ENCODE measurements at regions not wholly inside any gene's neighbourhood (a gene's known extent, or its start where the extent isn't known, plus 50 kb on each side); places are given as distances from the start of the nearest gene placed in this dataset.

DNA sequence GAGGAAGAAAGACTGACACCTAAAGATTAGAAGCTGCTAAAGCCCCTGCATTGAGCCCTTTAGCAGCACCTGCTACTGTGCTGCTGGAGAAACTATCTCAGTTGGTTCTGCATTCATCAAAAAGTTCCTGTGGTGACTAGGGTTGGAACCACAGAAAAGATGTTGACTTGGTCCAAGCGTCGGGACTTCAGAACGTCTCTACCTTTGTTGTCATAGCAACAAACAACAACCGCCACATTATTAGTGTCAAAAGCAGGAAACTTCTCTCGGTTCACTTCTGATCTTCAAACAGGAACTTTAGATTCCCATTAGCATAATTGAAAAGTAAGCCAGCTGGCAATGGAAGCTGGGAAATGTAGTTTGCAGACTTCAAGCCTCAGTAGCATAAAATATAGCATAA, 368.0 kb downstream of the SEC23A start:
- no peak for DNase-seq (ENCODE audit: low read depth, low spot score)
- no peaks in the 10 kb centered on the region for H3K27me3 ChIP-seq (ENCODE audit: insufficient read depth, insufficient read length)
- no peak for TF ChIP-seq ZNF274 (IDR thresholded peaks at IDR 0.05; ENCODE audit: low read depth, low read length)
- TF ChIP-seq YY1 (IDR thresholded peaks at IDR 0.05; ENCODE audit: insufficient read depth, insufficient read length): no peak
- TF ChIP-seq SUZ12 (IDR thresholded peaks at IDR 0.05; ENCODE audit: extremely low read depth, insufficient read depth, insufficient read length): no peak

DNA sequence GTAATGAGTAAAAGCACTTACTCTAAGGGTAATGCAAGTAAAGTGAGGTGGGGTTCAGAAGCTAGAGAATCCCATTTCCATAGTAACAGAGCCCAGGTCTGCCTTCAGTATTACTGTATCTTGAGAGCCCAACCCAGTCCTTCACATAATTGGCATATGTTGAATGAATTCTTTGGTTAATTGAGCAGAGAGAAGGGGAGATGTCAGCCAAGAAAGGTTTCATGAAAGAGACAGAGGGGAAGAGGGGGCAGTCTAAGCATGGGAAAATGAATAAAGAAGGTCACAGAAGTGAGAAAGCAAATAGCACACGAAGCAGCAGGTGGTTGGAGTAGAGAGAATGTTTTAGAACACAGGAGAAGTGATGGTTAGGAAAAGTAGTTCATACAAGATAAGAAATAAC, 371.1 kb downstream of the SEC23A start:
- no peaks in the 10 kb centered on the region for H3K27me3 ChIP-seq (ENCODE audit: insufficient read depth, insufficient read length)

More for the DNA sequence above, 368.0 kb downstream of the SEC23A start:
- H3K9ac ChIP-seq (ENCODE audit: insufficient read length, low read depth): no peak overlapping the region
- no peak overlapping the region for H3K4me3 ChIP-seq (ENCODE audit: insufficient read length, low read depth)
- H3K4me1 ChIP-seq (ENCODE audit: insufficient read depth, insufficient read length): no peaks in the 10 kb centered on the region
- H3K9me3 ChIP-seq (ENCODE audit: insufficient read depth, low read length): 0 out of 2 replicates have a peak, but pooled peaks cover 7% of the 10 kb centered on the region
- H3K36me3 ChIP-seq (ENCODE audit: insufficient read depth, insufficient read length, low read length): no peaks in the 10 kb centered on the region

DNA sequence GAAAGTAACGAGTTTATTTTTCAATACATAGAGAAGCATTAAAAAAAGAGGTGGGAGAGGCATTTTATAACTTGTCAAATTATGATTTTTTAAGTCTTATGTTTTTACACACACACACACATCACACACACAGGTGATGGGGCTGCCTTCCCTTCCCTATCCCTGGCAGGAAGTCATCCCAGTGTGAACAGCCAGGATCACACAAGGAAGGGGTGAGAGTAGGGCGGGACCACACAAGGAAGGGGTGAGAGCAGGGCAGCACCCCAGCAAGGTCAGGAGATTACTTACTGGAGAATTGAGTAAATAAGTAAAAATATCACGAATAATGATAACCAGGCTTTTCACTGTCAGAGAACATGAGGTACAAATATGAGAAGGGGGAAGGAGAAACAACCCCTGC, 372.6 kb downstream of the SEC23A start:
- H3K9ac ChIP-seq (ENCODE audit: insufficient read length, low read depth): no peak overlapping the region
- H3K36me3 ChIP-seq (ENCODE audit: insufficient read depth, insufficient read length, low read length): no peaks in the 10 kb centered on the region
- H3K9me3 ChIP-seq (ENCODE audit: insufficient read depth, low read length): 0 out of 2 replicates have a peak, but pooled peaks cover 7% of the 10 kb centered on the region
- TF ChIP-seq SUZ12 (IDR thresholded peaks at IDR 0.05; ENCODE audit: extremely low read depth, insufficient read depth, insufficient read length): no peak
- TF ChIP-seq ZNF274 (IDR thresholded peaks at IDR 0.05; ENCODE audit: low read depth, low read length): no peak
- no peak for TF ChIP-seq YY1 (IDR thresholded peaks at IDR 0.05; ENCODE audit: insufficient read depth, insufficient read length)
- H3K27me3 ChIP-seq (ENCODE audit: insufficient read depth, insufficient read length): no peaks in the 10 kb centered on the region
- H3K4me3 ChIP-seq (ENCODE audit: insufficient read length, low read depth): no peak overlapping the region
- DNase-seq (ENCODE audit: low read depth, low spot score): no peak
- no peaks in the 10 kb centered on the region for H3K4me1 ChIP-seq (ENCODE audit: insufficient read depth, insufficient read length)

More for the DNA sequence above, 371.1 kb downstream of the SEC23A start:
- Histone ChIP-seq H3K4me1 (ENCODE audit: insufficient read depth, insufficient read length) (no peaks in the 10 kb centered on the region), H3K9me3 (ENCODE audit: insufficient read depth, low read length) (0 out of 2 replicates have a peak, but pooled peaks cover 7% of the 10 kb centered on the region), H3K4me3 (ENCODE audit: insufficient read length, low read depth) (no peak overlapping the region), H3K36me3 (ENCODE audit: insufficient read depth, insufficient read length, low read length) (no peaks in the 10 kb centered on the region), H3K9ac (ENCODE audit: insufficient read length, low read depth) (no peak overlapping the region)
- DNase-seq (ENCODE audit: low read depth, low spot score): no peak
- no peak for TF ChIP-seq YY1 (IDR thresholded peaks at IDR 0.05; ENCODE audit: insufficient read depth, insufficient read length)
- TF ChIP-seq SUZ12 (IDR thresholded peaks at IDR 0.05; ENCODE audit: extremely low read depth, insufficient read depth, insufficient read length): no peak
- TF ChIP-seq ZNF274 (IDR thresholded peaks at IDR 0.05; ENCODE audit: low read depth, low read length): no peak

DNA sequence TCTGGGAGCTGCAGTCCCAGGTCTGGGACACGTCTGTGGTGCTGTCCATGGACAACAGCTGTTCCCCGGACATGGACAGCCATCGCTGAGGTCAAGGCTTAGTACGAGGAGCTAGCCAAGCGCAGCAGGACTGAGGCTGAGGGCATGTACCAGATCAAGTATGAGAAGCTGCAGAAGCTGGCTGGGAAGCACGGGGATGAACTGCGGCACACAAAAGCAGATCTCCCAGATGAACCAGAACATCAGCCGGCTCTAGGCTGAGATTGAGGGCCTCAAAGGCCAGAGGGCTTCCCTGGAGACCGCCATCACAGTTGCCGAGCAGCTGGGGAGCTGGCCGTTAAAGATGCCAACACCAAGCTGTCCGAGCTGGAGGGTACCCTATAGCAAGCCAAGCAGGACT, 375.3 kb downstream of the SEC23A start:
- no peak for TF ChIP-seq ZNF274 (IDR thresholded peaks at IDR 0.05; ENCODE audit: low read depth, low read length)
- TF ChIP-seq YY1 (IDR thresholded peaks at IDR 0.05; ENCODE audit: insufficient read depth, insufficient read length): no peak
- no peak for TF ChIP-seq SUZ12 (IDR thresholded peaks at IDR 0.05; ENCODE audit: extremely low read depth, insufficient read depth, insufficient read length)
- Histone ChIP-seq H3K9me3 (ENCODE audit: insufficient read depth, low read length) (no peaks in the 10 kb centered on the region), H3K36me3 (ENCODE audit: insufficient read depth, insufficient read length, low read length) (no peaks in the 10 kb centered on the region), H3K9ac (ENCODE audit: insufficient read length, low read depth) (no peak overlapping the region), H3K27me3 (ENCODE audit: insufficient read depth, insufficient read length) (no peaks in the 10 kb centered on the region), H3K4me1 (ENCODE audit: insufficient read depth, insufficient read length) (no peaks in the 10 kb centered on the region), H3K4me3 (ENCODE audit: insufficient read length, low read depth) (no peak overlapping the region)
- DNase-seq (ENCODE audit: low read depth, low spot score): no peak

DNA sequence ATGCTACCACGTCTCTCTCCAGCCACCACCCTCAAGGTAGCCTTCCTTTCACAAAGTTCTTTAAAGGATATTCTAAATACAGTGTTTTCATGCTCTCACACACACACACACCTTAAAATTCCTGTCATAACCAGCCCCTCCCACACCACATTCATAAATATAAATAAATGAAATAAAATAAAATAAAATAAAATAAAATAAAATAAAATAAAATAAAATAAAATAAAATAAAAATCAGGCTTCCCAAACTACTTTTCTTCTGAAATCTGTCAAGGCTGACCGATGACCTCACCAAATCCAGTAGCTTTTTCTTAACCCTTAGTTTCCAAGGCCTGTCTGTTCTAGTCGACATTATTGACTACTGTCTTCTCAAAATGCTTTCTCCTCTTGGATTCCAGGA, 378.4 kb downstream of the SEC23A start:
- Histone ChIP-seq H3K36me3 (ENCODE audit: insufficient read depth, insufficient read length, low read length) (no peaks in the 10 kb centered on the region), H3K27me3 (ENCODE audit: insufficient read depth, insufficient read length) (no peaks in the 10 kb centered on the region), H3K9ac (ENCODE audit: insufficient read length, low read depth) (no peak overlapping the region), H3K4me3 (ENCODE audit: insufficient read length, low read depth) (no peak overlapping the region), H3K4me1 (ENCODE audit: insufficient read depth, insufficient read length) (no peaks in the 10 kb centered on the region), H3K9me3 (ENCODE audit: insufficient read depth, low read length) (no peaks in the 10 kb centered on the region)
- no peak for TF ChIP-seq YY1 (IDR thresholded peaks at IDR 0.05; ENCODE audit: insufficient read depth, insufficient read length)
- no peak for TF ChIP-seq SUZ12 (IDR thresholded peaks at IDR 0.05; ENCODE audit: extremely low read depth, insufficient read depth, insufficient read length)
- TF ChIP-seq ZNF274 (IDR thresholded peaks at IDR 0.05; ENCODE audit: low read depth, low read length): no peak
- DNase-seq (ENCODE audit: low read depth, low spot score): no peak

DNA sequence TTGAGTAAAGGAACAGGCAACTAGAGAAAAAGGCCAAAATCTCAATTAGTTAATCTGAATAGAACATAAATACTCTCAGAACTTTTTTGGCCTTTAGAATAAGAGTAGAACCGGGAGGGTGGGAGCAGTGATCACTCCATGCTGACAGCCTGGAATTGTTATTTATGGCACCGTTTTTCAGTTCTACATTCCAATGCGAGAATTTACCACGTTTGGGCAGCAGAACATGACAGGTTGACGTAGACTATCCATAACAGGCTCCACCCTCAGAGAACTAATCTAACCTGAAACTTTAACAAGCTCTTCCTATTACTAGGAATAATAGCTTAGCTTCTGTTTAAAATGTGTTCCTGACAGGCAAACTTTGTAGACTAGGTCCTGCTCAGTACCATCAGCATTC, 379.1 kb downstream of the SEC23A start:
- TF ChIP-seq ZNF274 (IDR thresholded peaks at IDR 0.05; ENCODE audit: low read depth, low read length) (no peak), SUZ12 (IDR thresholded peaks at IDR 0.05; ENCODE audit: extremely low read depth, insufficient read depth, insufficient read length) (no peak), YY1 (IDR thresholded peaks at IDR 0.05; ENCODE audit: insufficient read depth, insufficient read length) (no peak)
- Histone ChIP-seq H3K27me3 (ENCODE audit: insufficient read depth, insufficient read length) (no peaks in the 10 kb centered on the region), H3K9ac (ENCODE audit: insufficient read length, low read depth) (no peak overlapping the region), H3K9me3 (ENCODE audit: insufficient read depth, low read length) (no peaks in the 10 kb centered on the region), H3K4me3 (ENCODE audit: insufficient read length, low read depth) (no peak overlapping the region), H3K36me3 (ENCODE audit: insufficient read depth, insufficient read length, low read length) (no peaks in the 10 kb centered on the region), H3K4me1 (ENCODE audit: insufficient read depth, insufficient read length) (no peaks in the 10 kb centered on the region)
- no peak for DNase-seq (ENCODE audit: low read depth, low spot score)

DNA sequence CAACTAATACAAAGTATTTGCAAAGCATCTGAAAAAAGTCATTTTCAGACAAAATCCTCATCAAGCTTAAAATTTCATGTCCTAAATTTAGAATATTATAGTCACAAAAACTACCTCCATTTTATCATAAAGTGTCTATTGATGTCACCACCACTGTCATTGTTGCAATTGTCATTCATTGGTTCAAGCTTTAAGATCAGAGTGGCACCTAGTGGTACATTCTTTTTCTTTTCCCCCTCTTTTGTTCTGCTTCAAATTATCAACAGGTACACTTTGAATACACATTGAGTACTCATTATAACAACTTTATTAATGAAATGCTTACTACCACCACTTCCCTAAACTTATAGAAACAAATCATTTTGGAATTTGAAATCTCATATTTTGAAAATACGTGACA, 379.8 kb downstream of the SEC23A start:
- H3K4me1 ChIP-seq (ENCODE audit: insufficient read depth, insufficient read length): no peaks in the 10 kb centered on the region
- no peak overlapping the region for H3K9ac ChIP-seq (ENCODE audit: insufficient read length, low read depth)
- TF ChIP-seq YY1 (IDR thresholded peaks at IDR 0.05; ENCODE audit: insufficient read depth, insufficient read length) (no peak), ZNF274 (IDR thresholded peaks at IDR 0.05; ENCODE audit: low read depth, low read length) (no peak), SUZ12 (IDR thresholded peaks at IDR 0.05; ENCODE audit: extremely low read depth, insufficient read depth, insufficient read length) (no peak)
- H3K36me3 ChIP-seq (ENCODE audit: insufficient read depth, insufficient read length, low read length): no peaks in the 10 kb centered on the region
- no peak overlapping the region for H3K4me3 ChIP-seq (ENCODE audit: insufficient read length, low read depth)
- DNase-seq (ENCODE audit: low read depth, low spot score): no peak
- no peaks in the 10 kb centered on the region for H3K27me3 ChIP-seq (ENCODE audit: insufficient read depth, insufficient read length)
- no peaks in the 10 kb centered on the region for H3K9me3 ChIP-seq (ENCODE audit: insufficient read depth, low read length)
